Urinary bladder (tissue), 3 donors: ENCODE measurements at regions not wholly inside any gene's neighbourhood (a gene's known extent, or its start where the extent isn't known, plus 50 kb on each side); places are given as distances from the start of the nearest gene placed in this dataset.
"Not testable (repeated sequence)": the region's sequence is repeated elsewhere in the genome, so short reads cannot be mapped to it uniquely, and the experiment has no call there.

Experiments
- DNase-seq: peaks from one replicate; pipeline ENCODE4 v3.0.0-alpha.2; 2015; ENCODE audit errors: extremely low spot score
- H3K27ac ChIP-seq: one replicate; pipeline ENCODE4 v1.5.1; 2013; ENCODE audit warnings: low read depth, mild to moderate bottlenecking, moderate library complexity
- H3K36me3 ChIP-seq: one replicate; pipeline ENCODE4 v1.6.1; 2013; ENCODE audit warnings: mild to moderate bottlenecking, moderate library complexity; ENCODE audit not compliant: insufficient read depth
- H3K4me1 ChIP-seq: one replicate; pipeline ENCODE4 v1.6.1; 2013; ENCODE audit warnings: mild to moderate bottlenecking, moderate library complexity; ENCODE audit not compliant: insufficient read depth
- H3K4me3 ChIP-seq: one replicate; pipeline ENCODE4 v1.5.1; 2013; ENCODE audit warnings: low read depth, low read length
- WGBS: extraction: QIAGEN DNeasy Blood & Tissue Kit; methylation state at CpG from one replicate; pipeline ENCODE4 v1.1.7; 2013; 5-methylcytosine and 5-hydroxymethylcytosine counted together
- donor health status: healthy with polysubstance abuse.
- donor health status: healthy.

- H3K27ac ChIP-seq: no peak overlapping the region
- no peaks in the 10 kb centered on the region for H3K36me3 ChIP-seq
- H3K4me1 ChIP-seq: no peaks in the 10 kb centered on the region
- DNase-seq: no peak
- 30% methylated on average over 1 of the region's 1 CpG for WGBS
- no peak overlapping the region for H3K4me3 ChIP-seq
Measured at GRCh38 chr11:87819151-87819550, 356.1 kb downstream of the RAB38 start.

GRCh38 chr11:87812571-87813365 is 362.5 kb downstream of the RAB38 start:
- no peak for DNase-seq
- no peak overlapping the region for H3K27ac ChIP-seq
- 67% methylated on average over 10 of the region's 10 CpGs for WGBS
- no peaks in the 10 kb centered on the region for H3K36me3 ChIP-seq
- H3K4me1 ChIP-seq: no peaks in the 10 kb centered on the region
- no peak overlapping the region for H3K4me3 ChIP-seq

GRCh38 chr11:87810486-87810885 is 364.8 kb downstream of the RAB38 start:
- Histone ChIP-seq H3K36me3 (no peaks in the 10 kb centered on the region), H3K27ac (no peak overlapping the region), H3K4me3 (no peak overlapping the region), H3K4me1 (no peaks in the 10 kb centered on the region)
- 89% methylated on average over 4 of the region's 4 CpGs for WGBS
- no peak for DNase-seq

- H3K27ac ChIP-seq: no peak overlapping the region
- H3K4me3 ChIP-seq: no peak overlapping the region
- no peaks in the 10 kb centered on the region for H3K4me1 ChIP-seq
- no peak for DNase-seq
- no peaks in the 10 kb centered on the region for H3K36me3 ChIP-seq
- 87% methylated on average over 2 of the region's 2 CpGs for WGBS
Measured at GRCh38 chr11:87809256-87809655, 366.0 kb downstream of the RAB38 start.

GRCh38 chr11:87804176-87804575 is 371.1 kb downstream of the RAB38 start:
- no peak for DNase-seq
- Histone ChIP-seq H3K27ac (no peak overlapping the region), H3K36me3 (no peaks in the 10 kb centered on the region), H3K4me1 (no peaks in the 10 kb centered on the region), H3K4me3 (no peak overlapping the region)

GRCh38 chr11:87803748-87804147 is 371.5 kb downstream of the RAB38 start:
- WGBS: 86% methylated on average over 3 of the region's 3 CpGs
- H3K4me3 ChIP-seq: no peak overlapping the region
- no peaks in the 10 kb centered on the region for H3K4me1 ChIP-seq
- no peak for DNase-seq
- no peaks in the 10 kb centered on the region for H3K36me3 ChIP-seq
- H3K27ac ChIP-seq: no peak overlapping the region

- H3K27ac ChIP-seq, H3K36me3 ChIP-seq, H3K4me1 ChIP-seq, H3K4me3 ChIP-seq, DNase-seq: not testable (repeated sequence)
- WGBS: 93% methylated on average over 7 of the region's 7 CpGs
Measured at GRCh38 chr11:87784862-87785261, 390.4 kb downstream of the RAB38 start.

- DNase-seq: no peak
- H3K27ac ChIP-seq: no peak overlapping the region
- H3K4me3 ChIP-seq: no peak overlapping the region
- no peaks in the 10 kb centered on the region for H3K4me1 ChIP-seq
- no peaks in the 10 kb centered on the region for H3K36me3 ChIP-seq
Measured at GRCh38 chr11:87780068-87780413, 395.2 kb downstream of the RAB38 start.

GRCh38 chr11:87779276-87780067 is 395.8 kb downstream of the RAB38 start:
- H3K4me3 ChIP-seq: no peak overlapping the region
- DNase-seq: no peak
- no peak overlapping the region for H3K27ac ChIP-seq
- 25% methylated on average over 2 of the region's 2 CpGs for WGBS
- H3K36me3 ChIP-seq: no peaks in the 10 kb centered on the region
- H3K4me1 ChIP-seq: no peaks in the 10 kb centered on the region

- Histone ChIP-seq H3K36me3 (no peaks in the 10 kb centered on the region), H3K27ac (no peak overlapping the region), H3K4me1 (no peaks in the 10 kb centered on the region), H3K4me3 (no peak overlapping the region)
- no peak for DNase-seq
- WGBS: 95% methylated on average over 2 of the region's 2 CpGs
Measured at GRCh38 chr11:87778357-87778756, 396.9 kb downstream of the RAB38 start.

GRCh38 chr11:87775036-87775435 is 400.2 kb downstream of the RAB38 start:
- Histone ChIP-seq H3K4me3 (no peak overlapping the region), H3K27ac (no peak overlapping the region), H3K36me3 (no peaks in the 10 kb centered on the region), H3K4me1 (no peaks in the 10 kb centered on the region)
- WGBS: 40% methylated on average over 1 of the region's 1 CpG
- no peak for DNase-seq

GRCh38 chr11:87769661-87770060 is 405.6 kb downstream of the RAB38 start:
- DNase-seq: no peak
- H3K4me1 ChIP-seq: no peaks in the 10 kb centered on the region
- H3K27ac ChIP-seq: no peak overlapping the region
- H3K36me3 ChIP-seq: no peaks in the 10 kb centered on the region
- WGBS: 65% methylated on average over 3 of the region's 3 CpGs
- H3K4me3 ChIP-seq: no peak overlapping the region

- 90% methylated on average over 4 of the region's 4 CpGs for WGBS
- H3K4me1 ChIP-seq: no peaks in the 10 kb centered on the region
- H3K4me3 ChIP-seq: no peak overlapping the region
- no peaks in the 10 kb centered on the region for H3K36me3 ChIP-seq
- no peak for DNase-seq
- H3K27ac ChIP-seq: no peak overlapping the region
Measured at GRCh38 chr11:87767615-87768014, 407.6 kb downstream of the RAB38 start.

- not testable (repeated sequence) for H3K36me3 ChIP-seq, H3K27ac ChIP-seq, H3K4me1 ChIP-seq, H3K4me3 ChIP-seq, DNase-seq
- 83% methylated on average over 9 of the region's 9 CpGs for WGBS
Measured at GRCh38 chr11:87764075-87764474, 411.2 kb downstream of the RAB38 start.
